Neural progenitor cell (in vitro differentiated cells): ENCODE measurements at regions not wholly inside any gene's neighbourhood (a gene's known extent, or its start where the extent isn't known, plus 50 kb on each side); places are given as distances from the start of the nearest gene placed in this dataset.

Source experiments
- DNase-seq: peaks from one replicate; pipeline ENCODE4 v3.0.0-alpha.2; 2016; ENCODE audit warnings: low spot score
- H2AFZ ChIP-seq: fragments of 200-600 bp; sonication (generic); replicated peaks from 2 replicates; pipeline ENCODE4 v1.6.1; 2016; ENCODE audit warnings: antibody characterized with exemption
- H3F3A ChIP-seq: fragments of 200-600 bp; sonication (generic); 2 replicates; pipeline ENCODE4 v1.6.1; 2016; ENCODE audit warnings: antibody characterized with exemption, low read depth
- H3K27ac ChIP-seq: fragments of 200-600 bp; sonication (generic); 2 replicates; pipeline ENCODE4 v1.5.1; 2016; ENCODE audit warnings: mild to moderate bottlenecking
- H3K27me3 ChIP-seq: fragments of 200-600 bp; sonication (generic); 2 replicates; pipeline ENCODE4 v1.6.1; 2016; ENCODE audit warnings: mild to moderate bottlenecking, moderate library complexity
- H3K36me3 ChIP-seq: fragments of 200-600 bp; sonication (generic); 2 replicates; pipeline ENCODE4 v1.5.1; 2016
- H3K4me1 ChIP-seq: fragments of 200-600 bp; sonication (generic); 2 replicates; pipeline ENCODE4 v1.6.1; 2016; ENCODE audit warnings: mixed run types
- H3K4me2 ChIP-seq: fragments of 200-600 bp; sonication (generic); 2 replicates; pipeline ENCODE4 v1.6.1; 2016
- H3K4me3 ChIP-seq: fragments of 200-600 bp; sonication (generic); 2 replicates; pipeline ENCODE4 v1.5.1; 2016
- H3K79me2 ChIP-seq: fragments of 200-600 bp; sonication (generic); 2 replicates; pipeline ENCODE4 v1.6.1; 2016; ENCODE audit warnings: low read depth
- H3K9ac ChIP-seq: fragments of 200-600 bp; sonication (generic); 2 replicates; pipeline ENCODE4 v1.6.1; 2016
- H3K9me3 ChIP-seq: fragments of 200-600 bp; sonication (generic); 2 replicates; pipeline ENCODE4 v1.5.1; 2016; ENCODE audit warnings: low read depth
- H4K20me1 ChIP-seq: fragments of 200-600 bp; sonication (generic); 2 replicates; pipeline ENCODE4 v1.6.1; 2016; ENCODE audit warnings: low read depth
- H3K27ac Mint-ChIP-seq: 3 replicates; pipeline ENCODE4 v1.8.0; 2021; ENCODE audit warnings: mixed read lengths
- H3K27me3 Mint-ChIP-seq: 2 replicates; pipeline ENCODE4 v1.8.0; 2022; ENCODE audit warnings: low read depth, mild to moderate bottlenecking, inconsistent platforms, moderate library complexity, mixed read lengths; ENCODE audit not compliant: insufficient read depth
- H3K36me3 Mint-ChIP-seq: 3 replicates; pipeline ENCODE4 v1.8.0; 2021; ENCODE audit warnings: mixed read lengths
- H3K4me1 Mint-ChIP-seq: 3 replicates; pipeline ENCODE4 v1.8.0; 2021; ENCODE audit warnings: mixed read lengths
- H3K4me3 Mint-ChIP-seq: 3 replicates; pipeline ENCODE4 v1.8.0; 2021; ENCODE audit warnings: mild to moderate bottlenecking, moderate library complexity, mixed read lengths
- H3K9me3 Mint-ChIP-seq: 3 replicates; pipeline ENCODE4 v1.8.0; 2020; ENCODE audit warnings: mixed read lengths
- CTCF ChIP-seq: fragments of 200-600 bp; sonication (generic); IDR thresholded peaks from 2 replicates; pipeline ENCODE4 v1.5.1; 2017; ENCODE audit warnings: antibody characterized with exemption, mild to moderate bottlenecking
- EZH2 ChIP-seq: fragments of 200-600 bp; sonication (generic); IDR thresholded peaks from 2 replicates; pipeline ENCODE4 v1.6.1; 2017; ENCODE audit warnings: antibody characterized with exemption, mild to moderate bottlenecking, moderate library complexity
- EZH2phosphoT487 ChIP-seq: fragments of 200-600 bp; sonication (generic); IDR thresholded peaks from 2 replicates; pipeline ENCODE4 v1.6.1; 2017; ENCODE audit warnings: antibody characterized with exemption

- no peak overlapping the region for H3K27ac ChIP-seq
- no peak overlapping the region for H2AFZ ChIP-seq
- no peaks in the 10 kb centered on the region for H3K36me3 ChIP-seq
- H3K27me3 ChIP-seq, result no peaks in the 10 kb centered on the region
- H3K4me2 ChIP-seq, result no peak overlapping the region
- H3K9me3 ChIP-seq, result no peaks in the 10 kb centered on the region
- H3K9ac ChIP-seq, result no peak overlapping the region
- no peaks in the 10 kb centered on the region for H3F3A ChIP-seq
- no peaks in the 10 kb centered on the region for H3K4me1 ChIP-seq
- no peaks in the 10 kb centered on the region for H3K27me3 Mint-ChIP-seq
- H3K4me3 Mint-ChIP-seq, result no peak overlapping the region
- DNase-seq, result no peak
- no peaks in the 10 kb centered on the region for H4K20me1 ChIP-seq
- no peaks in the 10 kb centered on the region for H3K36me3 Mint-ChIP-seq
- peaks cover 2% of the 10 kb centered on the region for H3K9me3 Mint-ChIP-seq
- H3K79me2 ChIP-seq, result no peaks in the 10 kb centered on the region
- no peaks in the 10 kb centered on the region for H3K4me1 Mint-ChIP-seq
- TF ChIP-seq EZH2 (no peak), EZH2phosphoT487 (no peak), CTCF (no peak)
- no peak overlapping the region for H3K4me3 ChIP-seq
- no peak overlapping the region for H3K27ac Mint-ChIP-seq
These were observed 303.3 kb downstream of the NUP35 start for GRCh38 chr2:183427558-183427957.

GRCh38 chr2:183428881-183429280, 304.6 kb downstream of the NUP35 start:
- no peak for DNase-seq
- Histone ChIP-seq H3K4me2 (no peak overlapping the region), H3K79me2 (no peaks in the 10 kb centered on the region), H3K9me3 (no peaks in the 10 kb centered on the region), H3K4me3 (no peak overlapping the region), H3K4me1 (no peaks in the 10 kb centered on the region), H3K27me3 (no peaks in the 10 kb centered on the region), H2AFZ (no peak overlapping the region), H4K20me1 (no peaks in the 10 kb centered on the region), H3F3A (no peaks in the 10 kb centered on the region), H3K36me3 (no peaks in the 10 kb centered on the region), H3K9ac (no peak overlapping the region), H3K27ac (no peak overlapping the region)
- Mint-ChIP-seq H3K4me3 (no peak overlapping the region), H3K9me3 (peaks cover 2% of the 10 kb centered on the region), H3K27ac (no peak overlapping the region), H3K36me3 (no peaks in the 10 kb centered on the region), H3K4me1 (no peaks in the 10 kb centered on the region), H3K27me3 (no peaks in the 10 kb centered on the region)
- TF ChIP-seq CTCF (no peak), EZH2 (no peak), EZH2phosphoT487 (no peak)

GRCh38 chr2:183438541-183438940, 314.3 kb downstream of the NUP35 start:
- Histone ChIP-seq H3F3A (no peaks in the 10 kb centered on the region), H3K4me1 (no peaks in the 10 kb centered on the region), H3K9me3 (no peaks in the 10 kb centered on the region), H3K9ac (no peak overlapping the region), H3K4me3 (no peak overlapping the region), H2AFZ (no peak overlapping the region), H3K79me2 (no peaks in the 10 kb centered on the region), H3K27me3 (no peaks in the 10 kb centered on the region), H3K4me2 (no peak overlapping the region), H4K20me1 (no peaks in the 10 kb centered on the region), H3K36me3 (no peaks in the 10 kb centered on the region), H3K27ac (no peak overlapping the region)
- no peaks in the 10 kb centered on the region for H3K36me3 Mint-ChIP-seq
- no peaks in the 10 kb centered on the region for H3K27me3 Mint-ChIP-seq
- no peak overlapping the region for H3K27ac Mint-ChIP-seq
- TF ChIP-seq EZH2phosphoT487 (no peak), CTCF (no peak), EZH2 (no peak)
- no peaks in the 10 kb centered on the region for H3K9me3 Mint-ChIP-seq
- DNase-seq, result no peak
- peaks cover 3% of the 10 kb centered on the region for H3K4me1 Mint-ChIP-seq
- no peak overlapping the region for H3K4me3 Mint-ChIP-seq

- H3K4me3 Mint-ChIP-seq, result no peak overlapping the region
- TF ChIP-seq EZH2 (no peak), EZH2phosphoT487 (no peak), CTCF (no peak)
These were observed 330.8 kb downstream of the NUP35 start for GRCh38 chr2:183455056-183455455.

More at GRCh38 chr2:183455056-183455455, 330.8 kb downstream of the NUP35 start:
- Histone ChIP-seq H3K27ac (no peak overlapping the region), H2AFZ (no peak overlapping the region), H3K4me3 (no peak overlapping the region), H3K9me3 (no peaks in the 10 kb centered on the region), H4K20me1 (no peaks in the 10 kb centered on the region), H3K36me3 (no peaks in the 10 kb centered on the region), H3K27me3 (no peaks in the 10 kb centered on the region), H3K4me1 (no peaks in the 10 kb centered on the region), H3K4me2 (no peak overlapping the region), H3K9ac (no peak overlapping the region), H3F3A (no peaks in the 10 kb centered on the region), H3K79me2 (no peaks in the 10 kb centered on the region)
- Mint-ChIP-seq H3K27ac (no peak overlapping the region), H3K36me3 (no peaks in the 10 kb centered on the region), H3K27me3 (no peaks in the 10 kb centered on the region), H3K4me1 (no peaks in the 10 kb centered on the region), H3K9me3 (no peaks in the 10 kb centered on the region)
- no peak for DNase-seq
